Spleen (tissue), 11 donors: ENCODE measurements at regions not wholly inside any gene's neighbourhood (a gene's known extent, or its start where the extent isn't known, plus 50 kb on each side); places are given as distances from the start of the nearest gene placed in this dataset.
A peak's percentile ranks its signal among the peaks of the same experiment; 100 is the strongest.
"Not testable (repeated sequence)": the region's sequence is repeated elsewhere in the genome, so short reads cannot be mapped to it uniquely, and the experiment has no call there.

Source experiments
- DNase-seq: peaks from one replicate; pipeline ENCODE4 v3.0.0-alpha.2; 2020
- H3K27ac ChIP-seq, 8 donors: fragments of 200-600 bp; sonication (generic) in 7 of 8; 1 replicate in 4 of 8; 2 replicates in 4 of 8; pipeline versions ENCODE4 v1.5.0 to v1.8.0; 2016 to 2021; ENCODE audit warnings: inconsistent platforms in 4 of 8, mild to moderate bottlenecking in 4 of 8, moderate library complexity in 1 of 8
- H3K27me3 ChIP-seq, 7 donors: fragments of 200-600 bp; sonication (generic) in 6 of 7; replicated peaks in 1 of 7; 1 replicate in 4 of 7; 2 replicates in 3 of 7; pipeline versions ENCODE4 v1.5.0 to v1.8.0; 2016 to 2021; ENCODE audit warnings: inconsistent platforms in 3 of 7, mild to moderate bottlenecking in 1 of 7
- H3K36me3 ChIP-seq, 6 donors: fragments of 200-600 bp; sonication (generic) in 5 of 6; 1 replicate in 4 of 6; 2 replicates in 2 of 6; pipeline versions ENCODE4 v1.5.0 to v1.8.0; 2016 to 2021; ENCODE audit warnings: inconsistent platforms in 2 of 6
- H3K4me1 ChIP-seq, 6 donors: fragments of 200-600 bp; sonication (generic) in 5 of 6; 1 replicate in 3 of 6; 2 replicates in 3 of 6; pipeline versions ENCODE4 v1.5.0 to v1.8.0; 2016 to 2021; ENCODE audit warnings: inconsistent platforms in 3 of 6
- H3K4me3 ChIP-seq, 8 donors: fragments of 200-600 bp; sonication (generic) in 7 of 8; 1 replicate in 4 of 8; 2 replicates in 4 of 8; pipeline versions ENCODE4 v1.5.0 to v1.8.0; 2016 to 2021; ENCODE audit warnings: inconsistent platforms in 4 of 8, mild to moderate bottlenecking in 4 of 8, moderate library complexity in 2 of 8
- H3K9me3 ChIP-seq, 8 donors: fragments of 200-600 bp; sonication (generic) in 7 of 8; 1 replicate in 4 of 8; 2 replicates in 4 of 8; pipeline versions ENCODE4 v1.5.0 to v1.8.0; 2016 to 2021; ENCODE audit warnings: inconsistent platforms in 4 of 8
- POLR2AphosphoS5 ChIP-seq, 3 donors: sonication (generic); formaldehyde crosslinking; IDR thresholded peaks; one replicate each; pipeline ENCODE4 v1.5.1; 2017; ENCODE audit warnings: antibody characterized with exemption in 3 of 3
- WGBS, 5 donors: extraction: QIAGEN DNeasy Blood & Tissue Kit in 3 of 5; methylation state at CpG; one replicate each; pipeline versions ENCODE4 v1.1.5 to v1.1.7; 2013 to 2018; 5-methylcytosine and 5-hydroxymethylcytosine counted together
- intact Hi-C: fragments of 100-400 bp; cut with DNase I; formaldehyde crosslinking; loops from one replicate; pipeline ENCODE4 v1.15.0; 2023; ENCODE audit warnings: low total_unique reads
- TF ChIP-seq, protein P1 (sequence below), 11 experiments: fragments of 200-600 bp in 7 of 11; fragments of 450-650 bp in 4 of 11; sonication (generic) in 4 of 11; IDR thresholded peaks in 8 of 11; conservative IDR thresholded peaks in 3 of 11; 1 replicate in 7 of 11; 2 replicates in 4 of 11; pipeline versions ENCODE4 v1.4.0 to v1.8.0; 2016 to 2021; ENCODE audit warnings: antibody characterized with exemption in 11 of 11, inconsistent platforms in 4 of 11, mild to moderate bottlenecking in 1 of 11
- donor health status: healthy with polysubstance abuse.
- donor health status: DM: no; HTN: no; CAD: no; lungs with moderate emphysema.
- donor health status: DM: no; HTN: no; CAD: no.
- donor health status: Bipolar disorder and iron deficiency.
- donor health status: healthy.
- donor health status: DM: no; HTN: no; CAD: no.
- donor health status: DM: yes; HTN: yes; CAD: no.

GRCh38 chr2:89237783-89238182, 546.3 kb downstream of the RPIA start:
- 95% methylated on average over 2 of the region's 4 CpGs; no CpG with 5 or more reads in 4 of the 5 donors for WGBS, 5 donors
- H3K36me3 ChIP-seq, H3K27me3 ChIP-seq, H3K4me1 ChIP-seq, H3K9me3 ChIP-seq, H3K4me3 ChIP-seq, intact Hi-C loops, H3K27ac ChIP-seq, DNase-seq: not testable (repeated sequence)

DNA sequence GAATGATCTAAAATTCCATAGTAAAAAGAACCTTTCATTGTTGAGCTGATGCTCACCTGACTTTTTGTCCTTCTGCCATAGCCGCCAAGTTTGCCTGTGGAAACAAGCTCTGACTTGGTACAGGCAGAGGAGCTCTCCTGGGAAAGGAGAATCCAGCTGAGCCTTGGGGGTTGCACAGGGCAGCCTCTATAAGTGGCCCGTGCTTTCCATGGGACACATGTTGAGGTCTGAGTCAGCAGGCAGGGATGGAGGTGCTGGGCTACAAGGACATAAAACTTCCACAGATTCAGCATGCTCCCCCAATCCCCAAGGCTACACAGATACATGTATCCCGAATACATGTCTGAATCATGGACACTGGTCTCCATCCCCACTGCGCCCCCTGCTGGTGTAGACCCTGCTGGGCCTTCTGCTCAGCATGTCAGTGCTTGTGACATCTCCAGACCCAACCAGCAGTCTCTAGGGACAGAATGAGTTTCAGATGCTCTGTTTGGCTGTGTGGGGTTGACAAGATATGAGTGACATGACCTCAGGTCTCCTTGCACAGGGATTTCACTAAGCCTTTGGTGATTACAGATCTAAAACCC, 551.7 kb downstream of the RPIA start:
- peaks cover 0 to 14% (median 7%) of the 10 kb centered on the region in 6 donors for H3K4me1 ChIP-seq
- intact Hi-C loops, DNase-seq, H3K27me3 ChIP-seq, H3K27ac ChIP-seq, H3K9me3 ChIP-seq, H3K4me3 ChIP-seq, H3K36me3 ChIP-seq: not testable (repeated sequence)
- TF ChIP-seq, protein P1, sequence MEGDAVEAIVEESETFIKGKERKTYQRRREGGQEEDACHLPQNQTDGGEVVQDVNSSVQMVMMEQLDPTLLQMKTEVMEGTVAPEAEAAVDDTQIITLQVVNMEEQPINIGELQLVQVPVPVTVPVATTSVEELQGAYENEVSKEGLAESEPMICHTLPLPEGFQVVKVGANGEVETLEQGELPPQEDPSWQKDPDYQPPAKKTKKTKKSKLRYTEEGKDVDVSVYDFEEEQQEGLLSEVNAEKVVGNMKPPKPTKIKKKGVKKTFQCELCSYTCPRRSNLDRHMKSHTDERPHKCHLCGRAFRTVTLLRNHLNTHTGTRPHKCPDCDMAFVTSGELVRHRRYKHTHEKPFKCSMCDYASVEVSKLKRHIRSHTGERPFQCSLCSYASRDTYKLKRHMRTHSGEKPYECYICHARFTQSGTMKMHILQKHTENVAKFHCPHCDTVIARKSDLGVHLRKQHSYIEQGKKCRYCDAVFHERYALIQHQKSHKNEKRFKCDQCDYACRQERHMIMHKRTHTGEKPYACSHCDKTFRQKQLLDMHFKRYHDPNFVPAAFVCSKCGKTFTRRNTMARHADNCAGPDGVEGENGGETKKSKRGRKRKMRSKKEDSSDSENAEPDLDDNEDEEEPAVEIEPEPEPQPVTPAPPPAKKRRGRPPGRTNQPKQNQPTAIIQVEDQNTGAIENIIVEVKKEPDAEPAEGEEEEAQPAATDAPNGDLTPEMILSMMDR (IDR thresholded peaks at IDR 0.05 in 8 of 11, conservative IDR thresholded peaks at IDR 0.05 in 3 of 11) = peak in 7 of 11 experiments; percentile 12 to 56 (median 40)
- WGBS, 5 donors = 64 to 77% (median 71%) methylated on average over 2 to 4 of the region's 4 CpGs

DNA sequence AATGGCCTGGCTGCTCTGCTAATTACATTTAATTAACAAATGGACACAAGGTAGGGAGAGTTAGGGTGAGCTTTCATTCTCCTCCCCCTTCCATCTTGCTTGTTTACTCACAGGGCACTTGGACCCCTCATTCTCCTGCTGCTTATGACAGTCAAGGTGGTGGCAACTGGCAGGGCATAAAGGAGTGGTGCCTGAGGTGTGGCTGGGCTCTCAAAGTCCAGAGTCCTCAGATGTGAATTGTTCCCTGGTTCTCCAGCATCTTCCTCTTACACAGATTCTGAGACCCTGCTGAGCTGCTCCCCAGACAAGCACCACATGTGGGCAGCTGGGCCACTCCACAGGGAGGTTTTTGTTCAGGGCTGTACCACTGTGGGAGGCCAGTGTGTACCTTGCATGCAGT, 552.9 kb downstream of the RPIA start:
- H3K27me3 ChIP-seq, H3K9me3 ChIP-seq, H3K4me3 ChIP-seq, intact Hi-C loops, H3K36me3 ChIP-seq, DNase-seq, H3K27ac ChIP-seq: not testable (repeated sequence)
- H3K4me1 ChIP-seq = peaks cover 0 to 14% (median 7%) of the 10 kb centered on the region in 6 donors

DNA sequence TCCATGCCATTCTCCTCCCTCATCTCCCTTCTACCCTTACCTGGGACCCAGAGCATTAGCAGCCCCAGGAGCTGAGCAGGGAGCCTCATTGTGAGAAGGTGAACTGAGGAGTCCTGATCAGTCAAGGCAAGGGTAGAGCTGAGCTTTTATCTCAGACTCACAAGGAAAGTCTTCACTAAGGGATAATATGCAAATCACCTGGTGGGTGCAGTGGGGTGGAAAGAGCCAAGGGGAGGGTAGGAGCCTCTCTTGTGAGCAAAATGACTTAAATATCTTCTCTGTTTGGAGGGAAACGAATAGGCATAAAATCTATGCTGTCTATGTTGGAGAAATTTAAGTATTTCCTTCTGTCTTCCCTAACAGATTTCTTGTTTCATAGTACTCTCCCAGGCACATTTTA, 554.0 kb downstream of the RPIA start:
- H3K27me3 ChIP-seq, DNase-seq, intact Hi-C loops, H3K9me3 ChIP-seq, H3K36me3 ChIP-seq: not testable (repeated sequence)
- 32 to 51% (median 40%) methylated on average over 1 of the region's 1 CpG for WGBS, 5 donors
- Histone ChIP-seq H3K27ac (peak overlapping the region in 3 of 8 donors; percentile 46 to 56 (median 48)), H3K4me3 (peak overlapping the region in 1 of 8 donors; percentile 30), H3K4me1 (peaks cover 0 to 14% (median 7%) of the 10 kb centered on the region in 6 donors)

- not testable (repeated sequence) for DNase-seq
- WGBS, 5 donors = 14 to 32% (median 17%) methylated on average over 3 of the region's 4 CpGs
These were observed 554.6 kb downstream of the RPIA start for GRCh38 chr2:89246027-89246426.

DNA sequence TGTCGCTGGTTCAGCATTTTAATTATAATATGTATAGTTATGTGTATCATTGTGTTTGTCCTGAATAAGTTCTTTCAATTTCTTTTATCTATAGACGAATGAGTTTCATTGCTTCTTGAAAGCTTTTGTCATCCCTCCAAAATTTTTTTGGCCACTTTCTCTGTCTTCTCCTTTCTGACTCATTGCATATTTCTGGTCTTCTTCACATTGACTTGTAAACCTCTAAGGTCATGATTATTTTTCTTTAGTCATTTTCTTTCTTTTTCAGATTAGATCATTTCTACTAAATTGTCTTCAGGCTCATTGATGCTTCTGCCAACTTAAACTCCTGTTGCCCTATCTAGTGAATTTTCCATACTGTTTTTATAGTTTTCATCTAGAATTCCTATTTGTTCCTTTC, 555.1 kb downstream of the RPIA start:
- Histone ChIP-seq H3K27ac (peak overlapping the region in 6 of 8 donors; percentile 13 to 63 (median 47)), H3K4me1 (peaks cover 0 to 14% (median 7%) of the 10 kb centered on the region in 6 donors)
- H3K4me3 ChIP-seq, H3K9me3 ChIP-seq, H3K27me3 ChIP-seq, intact Hi-C loops, H3K36me3 ChIP-seq, DNase-seq: not testable (repeated sequence)
- 60 to 67% (median 63%) methylated on average over 2 of the region's 2 CpGs for WGBS, 5 donors

More at GRCh38 chr2:89246027-89246426, 554.6 kb downstream of the RPIA start:
- H3K4me3 ChIP-seq, H3K27me3 ChIP-seq, H3K36me3 ChIP-seq, intact Hi-C loops, H3K9me3 ChIP-seq: not testable (repeated sequence)
- TF ChIP-seq POLR2AphosphoS5 (IDR thresholded peaks at IDR 0.05) = peak in 1 of 3 donors; percentile 30
- Histone ChIP-seq H3K27ac (peak overlapping the region in 6 of 8 donors; percentile 13 to 63 (median 47)), H3K4me1 (peaks cover 0 to 14% (median 7%) of the 10 kb centered on the region in 6 donors)

DNA sequence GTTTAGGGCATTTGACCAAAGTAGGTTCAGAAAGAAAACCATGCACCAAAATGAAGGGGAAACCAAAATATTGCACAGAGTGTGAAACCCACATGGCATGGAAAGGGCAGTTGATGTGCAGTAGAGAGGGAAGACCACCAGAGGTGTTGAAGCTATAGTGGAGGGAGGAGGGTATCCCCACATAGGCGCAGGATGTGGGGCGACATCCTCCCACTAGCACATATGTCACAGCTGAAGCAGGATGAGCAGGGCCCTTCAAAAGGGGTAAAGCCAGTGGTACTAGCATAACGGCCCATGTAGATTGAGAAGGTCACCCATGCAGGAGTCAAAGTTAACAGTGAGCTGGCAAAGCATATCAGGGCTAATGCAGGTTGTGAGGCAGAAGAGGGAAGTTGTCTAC, 563.5 kb downstream of the RPIA start:
- 88 to 98% (median 90%) methylated on average over 3 of the region's 3 CpGs for WGBS, 5 donors

DNA sequence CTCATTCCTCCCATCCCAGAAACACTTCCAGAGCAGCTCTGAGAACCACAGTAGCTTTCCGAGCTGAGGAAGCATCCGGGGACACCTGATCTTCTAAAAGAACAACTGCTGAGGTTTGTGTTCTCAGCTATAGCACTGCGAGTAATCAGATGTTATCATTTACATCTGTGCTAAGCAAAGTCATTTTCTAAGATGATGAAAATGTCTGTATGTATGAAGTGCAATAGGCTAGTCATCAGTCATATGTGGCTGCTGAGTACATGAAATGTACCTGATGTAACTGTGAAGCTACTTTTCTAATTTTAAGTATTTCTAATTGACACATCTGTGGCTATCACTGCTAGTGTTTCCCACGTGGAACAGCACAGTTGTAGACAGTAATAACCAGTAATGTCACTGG, 582.0 kb downstream of the RPIA start:
- H3K36me3 ChIP-seq, H3K4me1 ChIP-seq, H3K27ac ChIP-seq, DNase-seq, intact Hi-C loops, H3K9me3 ChIP-seq, H3K27me3 ChIP-seq, H3K4me3 ChIP-seq: not testable (repeated sequence)
- WGBS, 5 donors = 65 to 89% (median 74%) methylated on average over 1 to 3 of the region's 4 CpGs; no CpG with 5 or more reads in 1 of the 5 donors

More for the DNA sequence above, 563.5 kb downstream of the RPIA start:
- H3K4me3 ChIP-seq, H3K36me3 ChIP-seq, DNase-seq, H3K9me3 ChIP-seq, H3K27ac ChIP-seq, H3K4me1 ChIP-seq, intact Hi-C loops, H3K27me3 ChIP-seq: not testable (repeated sequence)

GRCh38 chr2:89280536-89280935, 589.1 kb downstream of the RPIA start:
- intact Hi-C loops, H3K36me3 ChIP-seq, H3K9me3 ChIP-seq, DNase-seq, H3K4me1 ChIP-seq, H3K4me3 ChIP-seq, H3K27me3 ChIP-seq, H3K27ac ChIP-seq: not testable (repeated sequence)
- 92 to 95% (median 92%) methylated on average over 2 of the region's 3 CpGs; no CpG with 5 or more reads in 2 of the 5 donors for WGBS, 5 donors

- H3K4me1 ChIP-seq, H3K4me3 ChIP-seq, intact Hi-C loops, H3K27me3 ChIP-seq, H3K36me3 ChIP-seq, DNase-seq, H3K27ac ChIP-seq, H3K9me3 ChIP-seq: not testable (repeated sequence)
- WGBS, 5 donors = 79 to 93% (median 85%) methylated on average over 2 of the region's 8 CpGs; no CpG with 5 or more reads in 2 of the 5 donors
These were observed 595.1 kb downstream of the RPIA start for GRCh38 chr2:89286448-89287080.
